Activated B cell treated with CpG ODN at 0.5 μM for 24 hours (primary cell): ENCODE measurements at regions not wholly inside any gene's neighbourhood (a gene's known extent, or its start where the extent isn't known, plus 50 kb on each side); places are given as distances from the start of the nearest gene placed in this dataset.
"Not testable (repeated sequence)": the region's sequence is repeated elsewhere in the genome, so short reads cannot be mapped to it uniquely, and the experiment has no call there.

ENCODE experiments used
- ATAC-seq: fragments of 200-7000 bp; cut with Tn5 transposase; one replicate; pipeline ENCODE4 v1.10.0; 2021; ENCODE audit warnings: low read depth, mild to moderate bottlenecking, moderate library complexity
- CTCF ChIA-PET: fragments of 350-600 bp; sonication (Branson Sonifier 250); formaldehyde crosslinking; loops from one replicate; lab custom pipeline; 2021; ENCODE audit warnings: antibody characterized with exemption; lab: Charles Lee
- POLR2A ChIA-PET: fragments of 350-600 bp; sonication (Branson Sonifier 250); formaldehyde crosslinking; loops from one replicate; lab custom pipeline; 2021; ENCODE audit warnings: antibody characterized with exemption; lab: Charles Lee
- DNase-seq: peaks from one replicate; pipeline ENCODE4 v3.0.0; 2022
- H3K27ac Mint-ChIP-seq: one replicate; pipeline ENCODE4 v1.8.0; 2020; ENCODE audit warnings: mixed read lengths
- H3K27me3 Mint-ChIP-seq: one replicate; pipeline ENCODE4 v1.8.0; 2021; ENCODE audit warnings: mixed read lengths
- H3K36me3 Mint-ChIP-seq: one replicate; pipeline ENCODE4 v1.8.0; 2021; ENCODE audit warnings: low read depth, mixed read lengths
- H3K4me1 Mint-ChIP-seq: one replicate; pipeline ENCODE4 v1.8.0; 2021; ENCODE audit warnings: mixed read lengths
- H3K4me3 Mint-ChIP-seq: one replicate; pipeline ENCODE4 v1.8.0; 2020; ENCODE audit warnings: mild to moderate bottlenecking, mixed read lengths
- H3K9me3 Mint-ChIP-seq: one replicate; pipeline ENCODE4 v1.8.0; 2020; ENCODE audit warnings: mixed read lengths
- intact Hi-C: fragments of 100-400 bp; cut with micrococcal nuclease; formaldehyde crosslinking; loops from one replicate; pipeline ENCODE4 v1.15.1; 2024
- TF ChIP-seq, protein P1 (sequence below): fragments of 200-600 bp; IDR thresholded peaks from one replicate; pipeline ENCODE4 v1.8.0; 2022; ENCODE audit warnings: antibody characterized with exemption, mild to moderate bottlenecking

- H3K9me3 Mint-ChIP-seq: no peaks in the 10 kb centered on the region
- intact Hi-C loops: no loop called here
- POLR2A ChIA-PET: no interaction called here
- no peaks in the 10 kb centered on the region for H3K36me3 Mint-ChIP-seq
- TF ChIP-seq, protein P1, sequence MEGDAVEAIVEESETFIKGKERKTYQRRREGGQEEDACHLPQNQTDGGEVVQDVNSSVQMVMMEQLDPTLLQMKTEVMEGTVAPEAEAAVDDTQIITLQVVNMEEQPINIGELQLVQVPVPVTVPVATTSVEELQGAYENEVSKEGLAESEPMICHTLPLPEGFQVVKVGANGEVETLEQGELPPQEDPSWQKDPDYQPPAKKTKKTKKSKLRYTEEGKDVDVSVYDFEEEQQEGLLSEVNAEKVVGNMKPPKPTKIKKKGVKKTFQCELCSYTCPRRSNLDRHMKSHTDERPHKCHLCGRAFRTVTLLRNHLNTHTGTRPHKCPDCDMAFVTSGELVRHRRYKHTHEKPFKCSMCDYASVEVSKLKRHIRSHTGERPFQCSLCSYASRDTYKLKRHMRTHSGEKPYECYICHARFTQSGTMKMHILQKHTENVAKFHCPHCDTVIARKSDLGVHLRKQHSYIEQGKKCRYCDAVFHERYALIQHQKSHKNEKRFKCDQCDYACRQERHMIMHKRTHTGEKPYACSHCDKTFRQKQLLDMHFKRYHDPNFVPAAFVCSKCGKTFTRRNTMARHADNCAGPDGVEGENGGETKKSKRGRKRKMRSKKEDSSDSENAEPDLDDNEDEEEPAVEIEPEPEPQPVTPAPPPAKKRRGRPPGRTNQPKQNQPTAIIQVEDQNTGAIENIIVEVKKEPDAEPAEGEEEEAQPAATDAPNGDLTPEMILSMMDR: no peak
- no peaks in the 10 kb centered on the region for H3K27me3 Mint-ChIP-seq
- ATAC-seq (no peak), DNase-seq (no peak)
- CTCF ChIA-PET: no interaction called here
- no peak overlapping the region for H3K4me3 Mint-ChIP-seq
- no peak overlapping the region for H3K27ac Mint-ChIP-seq
- H3K4me1 Mint-ChIP-seq: no peaks in the 10 kb centered on the region
Measured at GRCh38 chr4:126762663-126763247, 870.0 kb upstream of the INTU start.

GRCh38 chr4:126766241-126766640, 866.5 kb upstream of the INTU start:
- peaks cover 2% of the 10 kb centered on the region for H3K9me3 Mint-ChIP-seq

DNA sequence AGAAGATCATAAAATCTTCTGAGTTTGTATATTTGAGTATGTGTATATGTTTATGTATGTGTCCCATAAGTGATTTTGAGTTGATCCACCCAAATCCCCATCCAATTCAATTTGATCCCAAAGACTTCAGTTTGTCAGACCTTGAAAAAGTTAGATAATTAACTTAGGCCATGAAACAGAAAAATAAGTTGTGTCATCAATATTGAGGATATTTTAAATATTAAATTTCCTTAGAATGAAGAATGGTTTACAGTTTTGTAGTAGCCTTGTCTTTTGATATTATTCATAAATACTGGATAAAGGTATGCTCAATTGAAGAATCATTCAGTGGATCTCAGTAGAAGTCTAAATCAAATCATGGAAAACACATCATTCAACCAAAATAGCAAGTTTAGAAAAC, 864.4 kb upstream of the INTU start:
- Mint-ChIP-seq H3K4me1 (no peaks in the 10 kb centered on the region), H3K27me3 (no peaks in the 10 kb centered on the region), H3K27ac (no peak overlapping the region), H3K4me3 (no peak overlapping the region), H3K9me3 (peaks cover 2% of the 10 kb centered on the region), H3K36me3 (no peaks in the 10 kb centered on the region)
- no peak for ATAC-seq
- CTCF ChIA-PET: no interaction called here
- DNase-seq: no peak
- POLR2A ChIA-PET: no interaction called here
- TF ChIP-seq, protein P1: no peak
- intact Hi-C loops: no loop called here

More at GRCh38 chr4:126766241-126766640, 866.5 kb upstream of the INTU start:
- intact Hi-C loops: no loop called here
- Mint-ChIP-seq H3K27me3 (no peaks in the 10 kb centered on the region), H3K27ac (no peak overlapping the region), H3K4me3 (no peak overlapping the region), H3K36me3 (no peaks in the 10 kb centered on the region), H3K4me1 (no peaks in the 10 kb centered on the region)
- TF ChIP-seq, protein P1: no peak
- no peak for DNase-seq
- ATAC-seq: no peak
- CTCF ChIA-PET: no interaction called here
- POLR2A ChIA-PET: no interaction called here

- CTCF ChIA-PET, H3K9me3 Mint-ChIP-seq, H3K4me3 Mint-ChIP-seq, H3K27ac Mint-ChIP-seq, intact Hi-C loops, POLR2A ChIA-PET, ATAC-seq, H3K4me1 Mint-ChIP-seq, H3K27me3 Mint-ChIP-seq, DNase-seq, H3K36me3 Mint-ChIP-seq: not testable (repeated sequence)
Measured at GRCh38 chr4:126770811-126771553, 861.8 kb upstream of the INTU start.

DNA sequence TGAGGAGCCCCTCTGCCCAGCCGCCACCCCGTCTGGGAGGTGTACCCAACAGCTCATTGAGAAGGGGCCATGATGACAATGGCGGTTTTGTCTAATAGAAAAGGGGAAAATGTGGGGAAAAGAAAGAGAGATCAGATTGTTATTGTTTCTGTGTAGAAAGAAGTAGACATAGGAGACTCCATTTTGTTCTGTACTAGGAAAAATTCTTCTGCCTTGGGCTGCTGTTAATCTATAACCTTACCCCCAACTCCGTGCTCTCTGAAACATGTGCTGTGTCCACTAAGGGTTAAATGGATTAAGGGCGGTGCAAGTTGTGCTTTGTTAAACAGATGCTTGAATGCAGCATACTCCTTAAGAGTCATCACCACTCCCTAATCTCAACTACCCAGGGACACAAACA, 861.1 kb upstream of the INTU start:
- H3K4me1 Mint-ChIP-seq, H3K36me3 Mint-ChIP-seq, H3K27me3 Mint-ChIP-seq, CTCF ChIA-PET, DNase-seq, H3K4me3 Mint-ChIP-seq, H3K27ac Mint-ChIP-seq, intact Hi-C loops, H3K9me3 Mint-ChIP-seq, POLR2A ChIA-PET, ATAC-seq: not testable (repeated sequence)

- Mint-ChIP-seq H3K36me3 (no peaks in the 10 kb centered on the region), H3K4me3 (no peak overlapping the region), H3K4me1 (no peaks in the 10 kb centered on the region), H3K27ac (no peak overlapping the region), H3K9me3 (peaks cover 2% of the 10 kb centered on the region), H3K27me3 (no peaks in the 10 kb centered on the region)
- POLR2A ChIA-PET: no interaction called here
- ATAC-seq (no peak), DNase-seq (no peak)
- TF ChIP-seq, protein P1: no peak
- intact Hi-C loops: no loop called here
- CTCF ChIA-PET: no interaction called here
Measured at GRCh38 chr4:126772662-126773061, 860.1 kb upstream of the INTU start.
